ENCODE measurements at regions not wholly inside any gene's neighbourhood (a gene's known extent, or its start where the extent isn't known, plus 50 kb on each side); places are given as distances from the start of the nearest gene placed in this dataset.

- CTCF ChIA-PET (ENCODE audit: unreplicated experiment), result no interaction called here
- Histone ChIP-seq H3K4me2 (ENCODE audit: low read length) (no peak overlapping the region), H3K4me3 (ENCODE audit: low read depth, low read length, poor library complexity, severe bottlenecking) (no peak overlapping the region), H3K4me1 (ENCODE audit: insufficient read depth, low read length, poor library complexity, severe bottlenecking) (no peaks in the 10 kb centered on the region), H3K79me2 (ENCODE audit: insufficient read depth, low read depth, low read length) (no peaks in the 10 kb centered on the region), H3K36me3 (ENCODE audit: insufficient read depth, low read length) (no peaks in the 10 kb centered on the region), H2AFZ (ENCODE audit: low read length) (no peak overlapping the region), H3K27ac (ENCODE audit: low read depth, low read length, poor library complexity, severe bottlenecking) (no peak overlapping the region), H4K20me1 (ENCODE audit: insufficient read depth, low read length) (no peaks in the 10 kb centered on the region), H3K9me2 (ENCODE audit: insufficient read depth, low read length) (no peaks in the 10 kb centered on the region), H3K9me3 (ENCODE audit: low read length) (no peaks in the 10 kb centered on the region)
- BruUV-seq (replicated peaks), result no TSS peak
- POLR2A ChIA-PET, result no interaction called here
- no peak for DNase-seq (ENCODE audit: low spot score)
- TF ChIP-seq CTCF (conservative IDR thresholded peaks at IDR 0.05; ENCODE audit: low read length) (no peak), EZH2phosphoT487 (IDR thresholded peaks at IDR 0.05; ENCODE audit: borderline replicate concordance, low read depth, low read length) (no peak)
- intact Hi-C loops (cut with micrococcal nuclease; ENCODE audit: unreplicated experiment), result no loop called here
Observed at GRCh38 chr13:31485183-31485582, 254.1 kb upstream of the RXFP2 start.

GRCh38 chr13:31485651-31486051 is 253.7 kb upstream of the RXFP2 start:
- ChIA-PET CTCF (ENCODE audit: unreplicated experiment) (no interaction called here), POLR2A (no interaction called here)
- Histone ChIP-seq H3K4me2 (ENCODE audit: low read length) (no peak overlapping the region), H3K9me2 (ENCODE audit: insufficient read depth, low read length) (no peaks in the 10 kb centered on the region), H3K36me3 (ENCODE audit: insufficient read depth, low read length) (no peaks in the 10 kb centered on the region), H3K9me3 (ENCODE audit: low read length) (no peaks in the 10 kb centered on the region), H3K4me3 (ENCODE audit: low read depth, low read length, poor library complexity, severe bottlenecking) (no peak overlapping the region), H3K27ac (ENCODE audit: low read depth, low read length, poor library complexity, severe bottlenecking) (no peak overlapping the region), H3K4me1 (ENCODE audit: insufficient read depth, low read length, poor library complexity, severe bottlenecking) (no peaks in the 10 kb centered on the region), H3K79me2 (ENCODE audit: insufficient read depth, low read depth, low read length) (no peaks in the 10 kb centered on the region), H4K20me1 (ENCODE audit: insufficient read depth, low read length) (no peaks in the 10 kb centered on the region), H2AFZ (ENCODE audit: low read length) (no peak overlapping the region)
- intact Hi-C loops (cut with micrococcal nuclease; ENCODE audit: unreplicated experiment), result no loop called here
- DNase-seq (ENCODE audit: low spot score), result no peak
- TF ChIP-seq EZH2phosphoT487 (IDR thresholded peaks at IDR 0.05; ENCODE audit: borderline replicate concordance, low read depth, low read length), result no peak
- no peak for TF ChIP-seq CTCF (conservative IDR thresholded peaks at IDR 0.05; ENCODE audit: low read length)
- BruUV-seq (replicated peaks), result no TSS peak

GRCh38 chr13:31495336-31495735 is 244.0 kb upstream of the RXFP2 start:
- H2AFZ ChIP-seq (ENCODE audit: low read length), result no peak overlapping the region
- no peak overlapping the region for H3K4me2 ChIP-seq (ENCODE audit: low read length)
- intact Hi-C loops (cut with micrococcal nuclease; ENCODE audit: unreplicated experiment), result no loop called here
- BruUV-seq (replicated peaks), result no TSS peak
- no peaks in the 10 kb centered on the region for H3K79me2 ChIP-seq (ENCODE audit: insufficient read depth, low read depth, low read length)
- no peaks in the 10 kb centered on the region for H3K36me3 ChIP-seq (ENCODE audit: insufficient read depth, low read length)
- no peak for DNase-seq (ENCODE audit: low spot score)
- TF ChIP-seq CTCF (conservative IDR thresholded peaks at IDR 0.05; ENCODE audit: low read length), result no peak
- no peak for TF ChIP-seq EZH2phosphoT487 (IDR thresholded peaks at IDR 0.05; ENCODE audit: borderline replicate concordance, low read depth, low read length)
- peaks cover 13% of the 10 kb centered on the region; the same call in 1 of the 2 replicates for H3K9me3 ChIP-seq (ENCODE audit: low read length)
- ChIA-PET POLR2A (no interaction called here), CTCF (ENCODE audit: unreplicated experiment) (interaction anchor here (0.7 kb wide), 1 partner anchor 565 kb away, joined by 3 read pairs; no protein-coding TSS in a partner anchor)
- H3K9me2 ChIP-seq (ENCODE audit: insufficient read depth, low read length), result no peaks in the 10 kb centered on the region
- H4K20me1 ChIP-seq (ENCODE audit: insufficient read depth, low read length), result no peaks in the 10 kb centered on the region
- no peak overlapping the region for H3K27ac ChIP-seq (ENCODE audit: low read depth, low read length, poor library complexity, severe bottlenecking)
- no peaks in the 10 kb centered on the region for H3K4me1 ChIP-seq (ENCODE audit: insufficient read depth, low read length, poor library complexity, severe bottlenecking)
- no peak overlapping the region for H3K4me3 ChIP-seq (ENCODE audit: low read depth, low read length, poor library complexity, severe bottlenecking)
